RWPE2 (cell line): ENCODE measurements at regions not wholly inside any gene's neighbourhood (a gene's known extent, or its start where the extent isn't known, plus 50 kb on each side); places are given as distances from the start of the nearest gene placed in this dataset.

Experiments
- ATAC-seq: fragments of 200-7000 bp; cut with Tn5 transposase; 3 replicates; pipeline ENCODE4 v1.9.1; 2021; ENCODE audit warnings: low read depth
- DNase-seq: peaks from one replicate; pipeline ENCODE4 v3.0.0-alpha.2; 2020; ENCODE audit warnings: low spot score
- H3K27ac ChIP-seq: fragments of 450-650 bp; 2 replicates; pipeline ENCODE4 v1.5.1; 2017; ENCODE audit warnings: mild to moderate bottlenecking; ENCODE audit not compliant: poor library complexity, severe bottlenecking
- H3K27me3 ChIP-seq: fragments of 250-450 bp; sonication (Bioruptor Pico); 2 replicates; pipeline ENCODE4 v1.5.1; 2021; ENCODE audit warnings: mild to moderate bottlenecking, moderate library complexity; ENCODE audit not compliant: insufficient read depth, poor library complexity, severe bottlenecking
- H3K36me3 ChIP-seq: fragments of 250-450 bp; sonication (Bioruptor Pico); 2 replicates; pipeline ENCODE4 v1.5.1; 2020; ENCODE audit warnings: low read depth, mild to moderate bottlenecking, moderate library complexity
- H3K4me1 ChIP-seq: fragments of 250-450 bp; sonication (Bioruptor Pico); 2 replicates; pipeline ENCODE4 v1.5.1; 2021; ENCODE audit warnings: mild to moderate bottlenecking, moderate library complexity; ENCODE audit not compliant: insufficient read depth, poor library complexity, severe bottlenecking
- H3K4me3 ChIP-seq: fragments of 250-450 bp; sonication (Bioruptor Pico); 2 replicates; pipeline ENCODE4 v1.5.1; 2021; ENCODE audit warnings: mild to moderate bottlenecking, moderate library complexity; ENCODE audit not compliant: severe bottlenecking
- H3K9me3 ChIP-seq: fragments of 250-450 bp; sonication (Bioruptor Pico); 2 replicates; pipeline ENCODE4 v1.5.1; 2021; ENCODE audit warnings: mild to moderate bottlenecking, moderate library complexity; ENCODE audit not compliant: severe bottlenecking
- TF ChIP-seq, protein P1 (sequence below): fragments of 450-650 bp; IDR thresholded peaks from one replicate; pipeline ENCODE4 v1.5.1; 2017; ENCODE audit warnings: mild to moderate bottlenecking, moderate library complexity; ENCODE audit not compliant: poor library complexity, severe bottlenecking

DNA sequence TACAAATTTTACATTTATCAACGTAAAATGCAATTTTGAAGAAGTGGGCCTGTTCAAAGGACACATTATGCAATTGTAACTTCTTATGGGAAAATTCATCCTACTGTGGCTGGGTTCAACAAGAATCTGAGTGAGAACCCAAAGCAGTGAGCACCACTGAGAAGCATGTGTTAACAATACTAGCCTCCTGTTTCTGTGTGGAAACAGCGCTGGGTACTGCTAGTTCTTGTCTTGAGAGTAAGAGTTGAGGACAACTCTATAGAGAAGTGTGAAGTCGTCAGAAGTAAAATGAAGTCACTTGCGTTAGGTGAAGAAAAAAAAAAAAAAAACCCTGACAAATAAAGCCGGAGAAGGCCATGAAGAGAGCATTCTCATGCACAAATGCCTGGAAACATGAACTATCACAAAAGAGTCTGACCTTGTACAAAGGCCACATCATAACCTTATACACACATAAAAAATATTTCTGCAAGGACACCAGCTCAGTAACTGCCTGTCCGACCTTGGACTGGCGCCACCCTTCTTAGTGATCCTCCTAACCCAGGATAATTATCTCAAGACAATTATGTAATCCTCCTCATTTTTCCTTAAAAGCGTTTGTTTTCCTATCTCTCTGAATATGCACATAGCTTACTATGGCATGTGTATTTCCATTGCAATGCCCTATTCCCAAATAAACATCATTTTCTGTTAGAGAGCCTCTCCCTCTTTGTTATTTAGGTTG, 554.9 kb downstream of the HTR7 start:
- H3K27ac ChIP-seq = no peak overlapping the region
- TF ChIP-seq, protein P1, sequence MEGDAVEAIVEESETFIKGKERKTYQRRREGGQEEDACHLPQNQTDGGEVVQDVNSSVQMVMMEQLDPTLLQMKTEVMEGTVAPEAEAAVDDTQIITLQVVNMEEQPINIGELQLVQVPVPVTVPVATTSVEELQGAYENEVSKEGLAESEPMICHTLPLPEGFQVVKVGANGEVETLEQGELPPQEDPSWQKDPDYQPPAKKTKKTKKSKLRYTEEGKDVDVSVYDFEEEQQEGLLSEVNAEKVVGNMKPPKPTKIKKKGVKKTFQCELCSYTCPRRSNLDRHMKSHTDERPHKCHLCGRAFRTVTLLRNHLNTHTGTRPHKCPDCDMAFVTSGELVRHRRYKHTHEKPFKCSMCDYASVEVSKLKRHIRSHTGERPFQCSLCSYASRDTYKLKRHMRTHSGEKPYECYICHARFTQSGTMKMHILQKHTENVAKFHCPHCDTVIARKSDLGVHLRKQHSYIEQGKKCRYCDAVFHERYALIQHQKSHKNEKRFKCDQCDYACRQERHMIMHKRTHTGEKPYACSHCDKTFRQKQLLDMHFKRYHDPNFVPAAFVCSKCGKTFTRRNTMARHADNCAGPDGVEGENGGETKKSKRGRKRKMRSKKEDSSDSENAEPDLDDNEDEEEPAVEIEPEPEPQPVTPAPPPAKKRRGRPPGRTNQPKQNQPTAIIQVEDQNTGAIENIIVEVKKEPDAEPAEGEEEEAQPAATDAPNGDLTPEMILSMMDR = no peak

DNA sequence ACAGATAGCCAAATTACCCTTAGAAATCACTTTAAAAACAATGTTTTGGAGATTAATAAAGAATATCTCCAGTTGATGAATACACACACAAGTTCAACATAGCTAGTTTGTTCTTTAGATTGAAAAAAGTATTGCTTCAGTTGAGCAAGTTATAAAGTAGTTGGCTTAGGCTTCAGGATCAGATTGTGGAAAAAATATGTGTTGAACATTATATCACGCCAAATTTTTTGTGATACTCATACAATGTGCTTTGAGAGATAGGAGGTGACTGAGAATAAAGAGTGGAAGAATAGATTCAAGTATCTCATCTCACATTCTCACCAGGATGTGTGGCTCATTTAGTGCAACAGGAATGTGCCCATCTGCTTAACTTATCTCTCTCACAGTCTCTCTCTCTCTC, 553.3 kb downstream of the HTR7 start:
- Histone ChIP-seq H3K9me3 (peaks cover 3% of the 10 kb centered on the region), H3K36me3 (no peaks in the 10 kb centered on the region), H3K4me1 (no peaks in the 10 kb centered on the region), H3K27me3 (no peaks in the 10 kb centered on the region), H3K4me3 (no peak overlapping the region), H3K27ac (no peak overlapping the region)
- no peak for DNase-seq
- TF ChIP-seq, protein P1 = no peak
- ATAC-seq = no peak

More for the DNA sequence above, 554.9 kb downstream of the HTR7 start:
- H3K36me3 ChIP-seq = no peaks in the 10 kb centered on the region
- H3K9me3 ChIP-seq = no peaks in the 10 kb centered on the region
- no peak for DNase-seq
- ATAC-seq = no peak
- H3K4me1 ChIP-seq = no peaks in the 10 kb centered on the region
- no peak overlapping the region for H3K4me3 ChIP-seq
- no peaks in the 10 kb centered on the region for H3K27me3 ChIP-seq

DNA sequence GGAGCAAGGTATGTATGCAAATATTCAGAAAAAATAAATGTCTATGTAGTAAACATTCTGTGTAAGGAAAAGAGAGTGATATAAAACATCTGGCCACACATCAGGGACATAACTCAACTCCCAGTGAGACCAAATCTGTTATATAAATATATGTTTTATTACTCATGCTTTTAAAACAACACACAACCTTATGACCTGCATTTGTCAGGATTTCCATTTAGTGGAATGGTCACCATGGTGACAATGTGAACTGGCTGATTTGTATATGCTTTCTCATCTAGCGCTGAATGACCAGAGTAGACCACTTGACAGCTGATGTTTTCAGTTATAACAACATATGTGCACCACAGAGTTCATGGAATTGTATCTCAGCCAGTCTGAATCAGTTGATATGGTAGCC, 551.7 kb downstream of the HTR7 start:
- no peak overlapping the region for H3K27ac ChIP-seq
- peaks cover 3% of the 10 kb centered on the region for H3K9me3 ChIP-seq
- H3K4me1 ChIP-seq = no peaks in the 10 kb centered on the region
- TF ChIP-seq, protein P1 = no peak
- DNase-seq (no peak), ATAC-seq (peak; percentile 29; the same call in 1 of the 3 replicates)
- H3K4me3 ChIP-seq = no peak overlapping the region
- H3K27me3 ChIP-seq = no peaks in the 10 kb centered on the region
- no peaks in the 10 kb centered on the region for H3K36me3 ChIP-seq

DNA sequence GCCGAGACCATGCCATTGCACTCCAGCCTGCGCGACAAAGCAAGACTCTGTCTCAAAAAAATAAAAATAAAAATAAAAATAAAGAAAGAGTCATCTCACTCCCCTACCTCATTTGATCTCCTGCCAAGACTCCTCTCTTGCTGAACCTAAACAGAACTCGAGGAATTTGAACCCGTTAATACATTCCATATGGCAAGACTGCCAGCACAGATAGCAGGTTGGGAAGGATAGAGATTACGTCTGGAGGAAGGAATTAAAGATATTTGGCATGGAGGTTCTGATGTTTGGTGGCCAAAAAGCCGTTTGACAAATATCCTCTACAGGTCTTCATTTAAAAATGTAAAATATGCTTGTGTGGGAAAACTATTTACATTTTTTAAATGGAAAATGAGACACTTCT, 549.6 kb downstream of the HTR7 start:
- peaks cover 3% of the 10 kb centered on the region for H3K9me3 ChIP-seq
- no peak overlapping the region for H3K4me3 ChIP-seq
- no peak overlapping the region for H3K27ac ChIP-seq
- TF ChIP-seq, protein P1 = no peak
- H3K36me3 ChIP-seq = no peaks in the 10 kb centered on the region
- ATAC-seq (no peak), DNase-seq (no peak)
- H3K4me1 ChIP-seq = peaks cover 4% of the 10 kb centered on the region
- H3K27me3 ChIP-seq = no peaks in the 10 kb centered on the region

DNA sequence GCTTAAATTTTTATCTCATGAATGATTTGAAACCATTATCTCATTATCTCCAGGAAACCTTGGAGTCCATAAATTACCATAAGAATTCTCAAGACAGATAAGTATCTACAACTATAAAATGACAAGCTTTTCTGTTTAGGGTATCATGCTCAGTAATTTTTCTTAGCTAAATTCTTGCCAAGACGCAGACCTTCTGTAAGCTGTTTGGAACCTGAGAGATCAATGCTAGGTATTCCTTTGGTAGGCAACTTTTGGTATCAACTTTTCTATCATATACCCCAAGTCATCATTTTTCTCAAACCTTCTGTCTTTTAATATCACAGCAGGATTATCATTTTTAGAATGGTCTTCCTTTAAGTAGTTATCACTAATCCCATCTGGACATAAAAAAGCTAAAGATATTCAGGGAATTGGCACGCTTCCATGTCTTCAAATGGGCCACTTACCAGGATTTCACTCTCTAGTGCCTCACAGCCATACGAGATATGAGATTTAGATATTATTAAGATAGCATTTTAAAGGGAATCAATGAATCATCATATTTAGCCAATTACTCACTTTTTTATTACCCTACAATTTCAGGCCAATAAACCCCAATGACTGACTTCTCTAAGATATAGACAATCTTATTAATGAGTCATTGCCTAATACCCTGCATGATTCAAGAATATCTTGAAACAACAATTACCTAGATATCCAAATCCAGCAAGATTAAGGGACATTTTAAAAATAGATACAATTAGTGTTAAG, 544.1 kb downstream of the HTR7 start:
- Histone ChIP-seq H3K27ac (peak overlapping the region; percentile 63), H3K9me3 (peaks cover 3% of the 10 kb centered on the region), H3K4me1 (peaks cover 25% of the 10 kb centered on the region), H3K4me3 (no peak overlapping the region), H3K27me3 (no peaks in the 10 kb centered on the region), H3K36me3 (no peaks in the 10 kb centered on the region)
- TF ChIP-seq, protein P1 = no peak
- peak; percentile 88 for ATAC-seq
- DNase-seq = no peak
